Heart left ventricle (tissue), 16 donors: ENCODE measurements at regions not wholly inside any gene's neighbourhood (a gene's known extent, or its start where the extent isn't known, plus 50 kb on each side); places are given as distances from the start of the nearest gene placed in this dataset.

Experiments used
- ATAC-seq, 4 donors: fragments of 200-7000 bp; cut with Tn5 transposase; one replicate each; pipeline ENCODE4 v1.9.1; 2020 to 2022; ENCODE audit warnings: moderate library complexity in 4 of 4, mild to moderate bottlenecking in 3 of 4, moderate number of reproducible peaks in 1 of 4
- DNase-seq, 5 donors: peaks; one replicate each; pipeline ENCODE4 v3.0.0-alpha.2; 2020
- H3K27ac ChIP-seq, 12 donors: fragments of 200-600 bp; sonication (generic) in 4 of 12; one replicate each; pipeline versions ENCODE4 v1.5.0 to v1.8.0; 2016 to 2022; ENCODE audit warnings: mild to moderate bottlenecking in 2 of 12
- H3K27me3 ChIP-seq, 9 donors: fragments of 200-600 bp; sonication (generic) in 2 of 9; one replicate each; pipeline versions ENCODE4 v1.5.1 to v1.8.0; 2016 to 2022; ENCODE audit warnings: mild to moderate bottlenecking in 3 of 9
- H3K36me3 ChIP-seq, 9 donors: fragments of 200-600 bp; sonication (generic) in 2 of 9; one replicate each; pipeline versions ENCODE4 v1.5.0 to v1.8.0; 2018 to 2022; ENCODE audit warnings: mild to moderate bottlenecking in 2 of 9
- H3K4me1 ChIP-seq, 12 donors: fragments of 200-600 bp; sonication (generic) in 4 of 12; one replicate each; pipeline versions ENCODE4 v1.5.0 to v1.8.0; 2016 to 2022; ENCODE audit warnings: mild to moderate bottlenecking in 3 of 12
- H3K4me3 ChIP-seq, 12 donors: fragments of 200-600 bp; sonication (generic) in 4 of 12; one replicate each; pipeline versions ENCODE4 v1.5.0 to v1.8.0; 2017 to 2022; ENCODE audit warnings: mild to moderate bottlenecking in 9 of 12, moderate library complexity in 4 of 12
- H3K9me3 ChIP-seq, 12 donors: fragments of 200-600 bp; sonication (generic) in 4 of 12; one replicate each; pipeline versions ENCODE4 v1.5.0 to v1.8.0; 2016 to 2022; ENCODE audit warnings: mild to moderate bottlenecking in 1 of 12
- POLR2A ChIP-seq, 2 donors: fragments of 450-650 bp; IDR thresholded peaks; one replicate each; pipeline ENCODE4 v1.6.1; 2017; ENCODE audit warnings: antibody characterized with exemption in 2 of 2, mild to moderate bottlenecking in 2 of 2, moderate library complexity in 2 of 2
- WGBS, 4 donors: extraction: QIAGEN DNeasy Blood & Tissue Kit in 2 of 4; methylation state at CpG; one replicate each; pipeline versions ENCODE4 v1.1.5 to v1.1.7; 2013 to 2018; 5-methylcytosine and 5-hydroxymethylcytosine counted together
- intact Hi-C, 10 donors: fragments of 100-400 bp; cut with DNase I; formaldehyde crosslinking; loops; one replicate each; pipeline versions ENCODE4 v1.11.1 to v1.14.2; 2022
- TF ChIP-seq, protein P1 (sequence below), 12 donors: fragments of 200-600 bp; sonication (generic) in 4 of 12; IDR thresholded peaks; one replicate each; pipeline versions ENCODE4 v1.5.0 to v1.8.0; 2018 to 2022; ENCODE audit warnings: antibody characterized with exemption in 12 of 12, mild to moderate bottlenecking in 5 of 12
- donor health status: ischemic (EF 13 %, LVEDD 7.1; RV severe dilation, severe dysfunction).
- donor health status: healthy with polysubstance abuse.
- donor health status: DM: no; HTN: yes; CAD: no.
- donor health status: DM: no; HTN: no; CAD: no.
- donor health status: ischemic (EF 25% LVEDD 6.9; RV normal size, moderate dysfunction).
- donor health status: ischemic (EF 25% LVEDD 5.7; RV mildly dilated, moderate dysfunction).
- donor health status: healthy.
- donor health status: DM: yes; HTN: yes; CAD: no.
- donor health status: ischemic (EF 35%, LVEDD 5.7; RV mildly dilated, moderate dysfunction).
- donor health status: nonischemic (EF 11% LVEDD 7.7; RV severe dilation, severe dysfunction).
- donor health status: DM: yes; HTN: yes; CAD: no.
- donor health status: PGD.
- donor health status: ischemic (EF 29% LVEDD 5.4; RV normal size, mild dysfunction).
- donor health status: nonischemic (EF 23%, LVEDD 6.1; RV moderate dilation, normal function).

- WGBS, 4 donors: 41 to 52% (median 43%) methylated on average over 3 of the region's 3 CpGs
- no peak for DNase-seq
- H3K4me3 ChIP-seq: no peak overlapping the region
- H3K27me3 ChIP-seq: no peaks in the 10 kb centered on the region
- no peaks in the 10 kb centered on the region for H3K9me3 ChIP-seq
- no peak for ATAC-seq
- intact Hi-C loops: no loop called here
- no peak for TF ChIP-seq POLR2A (IDR thresholded peaks at IDR 0.05)
- TF ChIP-seq, protein P1, sequence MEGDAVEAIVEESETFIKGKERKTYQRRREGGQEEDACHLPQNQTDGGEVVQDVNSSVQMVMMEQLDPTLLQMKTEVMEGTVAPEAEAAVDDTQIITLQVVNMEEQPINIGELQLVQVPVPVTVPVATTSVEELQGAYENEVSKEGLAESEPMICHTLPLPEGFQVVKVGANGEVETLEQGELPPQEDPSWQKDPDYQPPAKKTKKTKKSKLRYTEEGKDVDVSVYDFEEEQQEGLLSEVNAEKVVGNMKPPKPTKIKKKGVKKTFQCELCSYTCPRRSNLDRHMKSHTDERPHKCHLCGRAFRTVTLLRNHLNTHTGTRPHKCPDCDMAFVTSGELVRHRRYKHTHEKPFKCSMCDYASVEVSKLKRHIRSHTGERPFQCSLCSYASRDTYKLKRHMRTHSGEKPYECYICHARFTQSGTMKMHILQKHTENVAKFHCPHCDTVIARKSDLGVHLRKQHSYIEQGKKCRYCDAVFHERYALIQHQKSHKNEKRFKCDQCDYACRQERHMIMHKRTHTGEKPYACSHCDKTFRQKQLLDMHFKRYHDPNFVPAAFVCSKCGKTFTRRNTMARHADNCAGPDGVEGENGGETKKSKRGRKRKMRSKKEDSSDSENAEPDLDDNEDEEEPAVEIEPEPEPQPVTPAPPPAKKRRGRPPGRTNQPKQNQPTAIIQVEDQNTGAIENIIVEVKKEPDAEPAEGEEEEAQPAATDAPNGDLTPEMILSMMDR (IDR thresholded peaks at IDR 0.05): no peak
- no peaks in the 10 kb centered on the region for H3K4me1 ChIP-seq
- H3K27ac ChIP-seq: no peak overlapping the region
- no peaks in the 10 kb centered on the region for H3K36me3 ChIP-seq
Observed at GRCh38 chr9:104009826-104010225, 84.3 kb upstream of the SMC2 start.

DNA sequence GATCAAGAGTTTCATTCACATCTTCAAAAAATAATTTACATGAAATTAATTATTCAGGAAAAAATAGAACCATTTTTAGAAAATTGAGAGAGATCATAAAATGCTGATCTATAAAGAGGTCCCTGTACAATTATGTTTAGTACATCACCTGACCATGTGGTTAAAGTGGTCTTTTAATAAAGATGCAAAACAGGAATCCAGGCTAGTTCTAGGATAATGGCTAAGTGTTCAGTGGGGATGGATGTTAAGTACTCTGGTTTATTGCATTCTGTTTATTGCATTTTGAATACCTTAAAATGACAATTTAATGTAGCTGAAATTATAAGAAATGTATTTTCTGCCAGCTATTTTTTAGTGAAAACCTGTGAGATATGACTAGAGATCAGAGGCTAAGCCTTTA lies 72.0 kb upstream of the SMC2 start:
- DNase-seq (no peak), ATAC-seq (no peak)
- Histone ChIP-seq H3K4me1 (no peaks in the 10 kb centered on the region), H3K36me3 (no peaks in the 10 kb centered on the region), H3K27me3 (peaks cover 0 to 8% (median 0%) of the 10 kb centered on the region in 9 donors), H3K4me3 (no peak overlapping the region), H3K27ac (no peak overlapping the region), H3K9me3 (no peaks in the 10 kb centered on the region)
- intact Hi-C loops: loop anchor here in 1 of 10 donors (10.0 kb wide), 1 partner anchor 363 kb away; no protein-coding TSS in a partner anchor
- TF ChIP-seq POLR2A (IDR thresholded peaks at IDR 0.05): no peak
- TF ChIP-seq, protein P1 (IDR thresholded peaks at IDR 0.05): no peak

GRCh38 chr9:104025104-104025503 lies 69.0 kb upstream of the SMC2 start:
- ATAC-seq (no peak), DNase-seq (no peak)
- Histone ChIP-seq H3K9me3 (no peaks in the 10 kb centered on the region), H3K36me3 (no peaks in the 10 kb centered on the region), H3K27ac (no peak overlapping the region), H3K4me1 (no peaks in the 10 kb centered on the region), H3K27me3 (peaks cover 0 to 8% (median 0%) of the 10 kb centered on the region in 9 donors), H3K4me3 (no peak overlapping the region)
- WGBS, 4 donors: 88 to 93% (median 91%) methylated on average over 2 of the region's 2 CpGs
- TF ChIP-seq, protein P1 (IDR thresholded peaks at IDR 0.05): no peak
- no peak for TF ChIP-seq POLR2A (IDR thresholded peaks at IDR 0.05)
- intact Hi-C loops: loop anchor here in 1 of 10 donors (10.0 kb wide), 1 partner anchor 360 kb away; no protein-coding TSS in a partner anchor

DNA sequence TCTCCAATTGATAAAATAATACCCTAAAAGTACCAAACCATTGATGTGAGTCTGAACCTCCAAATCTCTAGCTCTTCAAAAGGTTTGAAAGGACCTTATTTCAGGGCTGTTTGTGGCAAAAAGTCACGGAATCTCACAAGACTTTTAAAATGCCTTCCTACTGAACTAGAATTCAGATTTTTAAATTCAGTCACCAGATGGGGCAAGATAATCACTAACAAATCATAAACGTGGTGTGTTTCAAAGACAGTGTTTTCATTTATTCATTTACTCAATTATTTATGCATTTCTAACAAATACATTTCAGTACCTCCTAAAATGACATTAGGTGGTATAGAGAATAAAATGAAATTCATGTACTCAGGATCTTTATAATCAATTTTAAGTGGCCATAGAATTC lies 68.2 kb upstream of the SMC2 start:
- Histone ChIP-seq H3K27me3 (peaks cover 0 to 8% (median 0%) of the 10 kb centered on the region in 9 donors), H3K27ac (no peak overlapping the region), H3K4me1 (no peaks in the 10 kb centered on the region), H3K9me3 (no peaks in the 10 kb centered on the region), H3K4me3 (no peak overlapping the region), H3K36me3 (no peaks in the 10 kb centered on the region)
- no peak for DNase-seq
- intact Hi-C loops: loop anchor here in 1 of 10 donors (10.0 kb wide), 1 partner anchor 359 kb away; no protein-coding TSS in a partner anchor
- WGBS, 4 donors: 41 to 55% (median 42%) methylated on average over 2 of the region's 2 CpGs
- ATAC-seq: no peak
- no peak for TF ChIP-seq POLR2A (IDR thresholded peaks at IDR 0.05)
- TF ChIP-seq, protein P1 (IDR thresholded peaks at IDR 0.05): peak in 3 of 12 donors; percentile 11 to 27 (median 21)
